ENCODE measurements at regions not wholly inside any gene's neighbourhood (a gene's known extent, or its start where the extent isn't known, plus 50 kb on each side); places are given as distances from the start of the nearest gene placed in this dataset.

GRCh38 chr10:33861833-33862232, 527.4 kb upstream of the NRP1 start:
- WGBS (ENCODE audit: extremely low coverage, insufficient coverage, insufficient read length) = no CpG with 5 or more reads among the region's 3 CpGs
- Histone ChIP-seq H2AFZ (ENCODE audit: insufficient read depth, low read length, poor library complexity) (no peak overlapping the region), H2BK120ac (ENCODE audit: insufficient read depth, low read length, poor library complexity) (no peak overlapping the region)

DNA sequence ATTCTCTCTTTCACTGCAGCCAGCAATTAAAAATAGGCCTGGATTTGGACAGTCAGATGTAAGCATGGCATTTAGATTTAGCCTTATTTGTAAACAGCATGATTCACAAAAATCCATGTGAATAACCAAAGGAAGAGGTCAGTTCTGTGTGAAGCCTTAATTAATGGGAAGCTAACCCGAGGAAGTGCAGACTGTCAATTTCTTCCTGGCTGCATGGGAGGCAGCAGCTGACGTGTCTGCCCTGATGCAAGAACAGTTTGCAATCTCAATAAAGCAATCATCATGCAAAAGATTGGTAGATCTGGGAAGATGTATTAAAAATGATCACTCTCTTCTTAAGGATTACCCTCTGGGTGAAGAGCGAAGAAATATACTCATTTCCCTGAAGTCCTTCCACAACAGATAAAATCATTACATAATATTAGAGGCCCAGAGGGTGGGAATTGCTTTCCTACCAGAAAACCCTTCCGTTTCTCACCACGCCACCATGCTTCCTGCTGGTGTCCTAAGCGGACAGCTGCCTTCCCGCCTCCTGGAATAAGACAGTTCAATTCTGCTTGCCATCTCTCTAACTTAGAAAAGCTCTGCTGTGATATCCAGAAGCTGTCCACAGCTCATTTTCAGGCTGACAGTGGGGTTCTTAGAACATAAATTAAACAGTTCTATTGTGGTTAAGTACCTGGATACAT, 526.7 kb upstream of the NRP1 start:
- no peak overlapping the region for H2BK12ac ChIP-seq (ENCODE audit: low read length)
- no peaks in the 10 kb centered on the region for H3K36me3 ChIP-seq (ENCODE audit: control insufficient read depth in 1 of 2, insufficient read depth in 2 of 2, low read length in 2 of 2)
- no peak overlapping the region for H3K23ac ChIP-seq (ENCODE audit: low read length)
- H4K12ac ChIP-seq (ENCODE audit: low read depth, low read length) = no peak overlapping the region
- no peak overlapping the region for H4K8ac ChIP-seq (ENCODE audit: low read depth, low read length)
- no CpG with 5 or more reads among the region's 7 CpGs for WGBS (ENCODE audit: extremely low coverage, insufficient coverage, insufficient read length)
- no peak overlapping the region for H3K9ac ChIP-seq (ENCODE audit: low read length)
- no peaks in the 10 kb centered on the region for H3K4me1 ChIP-seq (ENCODE audit: control insufficient read depth in 1 of 2, insufficient read depth in 2 of 2, low read length in 2 of 2)
- H3K79me1 ChIP-seq (ENCODE audit: low read length) = no peaks in the 10 kb centered on the region
- no peak overlapping the region for H2AFZ ChIP-seq (ENCODE audit: insufficient read depth, low read length, poor library complexity)
- H3K18ac ChIP-seq (ENCODE audit: low read length) = no peak overlapping the region
- no peak overlapping the region for H2BK120ac ChIP-seq (ENCODE audit: insufficient read depth, low read length, poor library complexity)
- H4K91ac ChIP-seq (ENCODE audit: low read depth, low read length) = no peak overlapping the region
- no peak overlapping the region for H3K4ac ChIP-seq (ENCODE audit: low read depth, low read length)
- H2BK5ac ChIP-seq (ENCODE audit: low read depth, low read length, poor library complexity) = no peak overlapping the region
- H2AK5ac ChIP-seq (ENCODE audit: low read length) = no peak overlapping the region
- H3K27ac ChIP-seq (ENCODE audit: low read depth, low read length) = no peak overlapping the region
- no peak overlapping the region for H3K4me2 ChIP-seq (ENCODE audit: low read length)
- no peaks in the 10 kb centered on the region for H3K27me3 ChIP-seq (ENCODE audit: insufficient read depth, low read length)
- no peak overlapping the region for H3K4me3 ChIP-seq (ENCODE audit: low read depth, low read length)
- H3K79me2 ChIP-seq (ENCODE audit: control insufficient read depth, insufficient read depth, low read length, poor library complexity) = no peaks in the 10 kb centered on the region
- H3K14ac ChIP-seq (ENCODE audit: low read length) = no peak overlapping the region
- DNase-seq = no peak
- H3K9me3 ChIP-seq (ENCODE audit: insufficient read depth, low read depth, low read length) = no peaks in the 10 kb centered on the region

More at GRCh38 chr10:33861833-33862232, 527.4 kb upstream of the NRP1 start:
- Histone ChIP-seq H3K27me3 (ENCODE audit: insufficient read depth, low read length) (no peaks in the 10 kb centered on the region), H3K4me3 (ENCODE audit: low read depth, low read length) (no peak overlapping the region), H3K79me2 (ENCODE audit: control insufficient read depth, insufficient read depth, low read length, poor library complexity) (no peaks in the 10 kb centered on the region), H3K4me2 (ENCODE audit: low read length) (no peak overlapping the region), H3K18ac (ENCODE audit: low read length) (no peak overlapping the region), H3K23ac (ENCODE audit: low read length) (no peak overlapping the region), H2BK12ac (ENCODE audit: low read length) (no peak overlapping the region), H4K91ac (ENCODE audit: low read depth, low read length) (no peak overlapping the region), H3K27ac (ENCODE audit: low read depth, low read length) (no peak overlapping the region), H3K4me1 (ENCODE audit: control insufficient read depth in 1 of 2, insufficient read depth in 2 of 2, low read length in 2 of 2) (no peaks in the 10 kb centered on the region), H4K12ac (ENCODE audit: low read depth, low read length) (no peak overlapping the region), H3K14ac (ENCODE audit: low read length) (no peak overlapping the region), H2AK5ac (ENCODE audit: low read length) (no peak overlapping the region), H3K9ac (ENCODE audit: low read length) (no peak overlapping the region), H3K4ac (ENCODE audit: low read depth, low read length) (no peak overlapping the region), H3K9me3 (ENCODE audit: insufficient read depth, low read depth, low read length) (no peaks in the 10 kb centered on the region), H3K36me3 (ENCODE audit: control insufficient read depth in 1 of 2, insufficient read depth in 2 of 2, low read length in 2 of 2) (no peaks in the 10 kb centered on the region), H2BK5ac (ENCODE audit: low read depth, low read length, poor library complexity) (no peak overlapping the region), H4K8ac (ENCODE audit: low read depth, low read length) (no peak overlapping the region), H3K79me1 (ENCODE audit: low read length) (no peaks in the 10 kb centered on the region)
- no peak for DNase-seq

DNA sequence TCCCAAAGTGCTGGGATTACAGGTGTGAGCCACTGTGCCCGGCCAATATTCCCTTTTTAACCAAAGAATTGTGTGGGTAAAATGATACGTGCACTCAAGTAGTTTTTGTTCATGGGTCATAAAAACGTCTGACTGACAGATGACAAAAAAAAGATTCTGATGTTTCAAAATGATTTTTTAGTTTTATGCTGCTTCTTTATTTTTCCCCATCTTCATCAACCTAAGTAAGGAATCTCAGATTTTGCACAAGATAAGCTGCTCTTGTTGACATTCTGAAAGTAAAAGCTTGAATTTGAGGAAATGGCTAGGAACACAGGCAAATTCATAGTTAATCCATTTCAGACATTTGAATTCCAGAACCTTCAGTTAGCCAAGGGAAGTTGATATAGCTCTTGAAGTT, 526.1 kb upstream of the NRP1 start:
- Histone ChIP-seq H2AK5ac (ENCODE audit: low read length) (no peak overlapping the region), H3K36me3 (ENCODE audit: control insufficient read depth in 1 of 2, insufficient read depth in 2 of 2, low read length in 2 of 2) (no peaks in the 10 kb centered on the region), H3K27ac (ENCODE audit: low read depth, low read length) (no peak overlapping the region), H3K4me2 (ENCODE audit: low read length) (no peak overlapping the region), H3K4me1 (ENCODE audit: control insufficient read depth in 1 of 2, insufficient read depth in 2 of 2, low read length in 2 of 2) (no peaks in the 10 kb centered on the region), H4K12ac (ENCODE audit: low read depth, low read length) (no peak overlapping the region), H3K14ac (ENCODE audit: low read length) (no peak overlapping the region), H4K91ac (ENCODE audit: low read depth, low read length) (no peak overlapping the region), H2AFZ (ENCODE audit: insufficient read depth, low read length, poor library complexity) (no peak overlapping the region), H3K4ac (ENCODE audit: low read depth, low read length) (no peak overlapping the region), H4K8ac (ENCODE audit: low read depth, low read length) (no peak overlapping the region), H3K4me3 (ENCODE audit: low read depth, low read length) (no peak overlapping the region), H2BK5ac (ENCODE audit: low read depth, low read length, poor library complexity) (no peak overlapping the region), H3K18ac (ENCODE audit: low read length) (no peak overlapping the region), H3K23ac (ENCODE audit: low read length) (no peak overlapping the region), H3K9ac (ENCODE audit: low read length) (no peak overlapping the region), H3K27me3 (ENCODE audit: insufficient read depth, low read length) (no peaks in the 10 kb centered on the region), H2BK12ac (ENCODE audit: low read length) (no peak overlapping the region), H3K9me3 (ENCODE audit: insufficient read depth, low read depth, low read length) (no peaks in the 10 kb centered on the region), H3K79me2 (ENCODE audit: control insufficient read depth, insufficient read depth, low read length, poor library complexity) (no peaks in the 10 kb centered on the region), H3K79me1 (ENCODE audit: low read length) (no peaks in the 10 kb centered on the region), H2BK120ac (ENCODE audit: insufficient read depth, low read length, poor library complexity) (no peak overlapping the region)
- no CpG with 5 or more reads among the region's 3 CpGs for WGBS (ENCODE audit: extremely low coverage, insufficient coverage, insufficient read length)
- no peak for DNase-seq

DNA sequence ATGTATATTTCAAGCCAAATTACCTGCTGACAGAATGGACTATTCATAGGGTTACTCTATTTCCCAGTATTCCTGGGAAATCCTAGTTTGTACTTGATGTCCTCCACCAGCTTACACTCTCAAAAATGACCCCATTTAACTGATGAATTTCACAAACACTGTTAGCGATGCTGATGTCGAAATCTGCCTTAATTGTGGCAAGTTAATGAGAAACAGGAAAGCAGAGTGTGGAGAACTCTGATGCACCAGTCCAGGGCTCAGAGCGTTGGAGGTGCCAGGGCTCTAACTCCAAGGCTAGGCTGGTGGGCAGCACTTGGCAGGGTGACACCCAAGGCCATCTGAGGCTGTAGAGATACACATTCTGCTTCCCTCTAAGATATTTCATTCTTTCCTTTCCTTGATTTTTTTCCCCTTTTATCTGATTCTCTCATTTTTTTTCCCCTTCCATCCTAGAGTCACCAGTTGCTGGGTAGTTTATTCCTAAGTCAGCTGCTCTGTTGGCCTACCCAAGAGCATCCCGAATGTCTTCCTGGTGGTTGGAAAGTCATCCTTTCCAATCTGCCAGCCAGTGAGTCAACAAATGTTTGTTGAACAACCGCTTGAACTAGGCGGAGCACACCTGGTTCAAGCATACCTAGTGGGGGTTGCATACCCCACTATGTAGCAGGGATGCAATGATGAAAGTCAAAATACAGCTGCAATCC, 525.0 kb upstream of the NRP1 start:
- H3K4me1 ChIP-seq (ENCODE audit: control insufficient read depth in 1 of 2, insufficient read depth in 2 of 2, low read length in 2 of 2) = no peaks in the 10 kb centered on the region
- no peak overlapping the region for H2AFZ ChIP-seq (ENCODE audit: insufficient read depth, low read length, poor library complexity)
- H3K4ac ChIP-seq (ENCODE audit: low read depth, low read length) = no peak overlapping the region
- WGBS (ENCODE audit: extremely low coverage, insufficient coverage, insufficient read length) = no CpG with 5 or more reads among the region's 6 CpGs
- H3K79me2 ChIP-seq (ENCODE audit: control insufficient read depth, insufficient read depth, low read length, poor library complexity) = no peaks in the 10 kb centered on the region
- no peak overlapping the region for H3K18ac ChIP-seq (ENCODE audit: low read length)
- no peak overlapping the region for H3K14ac ChIP-seq (ENCODE audit: low read length)
- no peaks in the 10 kb centered on the region for H3K27me3 ChIP-seq (ENCODE audit: insufficient read depth, low read length)
- H4K91ac ChIP-seq (ENCODE audit: low read depth, low read length) = no peak overlapping the region
- no peak overlapping the region for H2AK5ac ChIP-seq (ENCODE audit: low read length)
- H2BK120ac ChIP-seq (ENCODE audit: insufficient read depth, low read length, poor library complexity) = no peak overlapping the region
- no peak overlapping the region for H4K12ac ChIP-seq (ENCODE audit: low read depth, low read length)
- no peak overlapping the region for H3K4me3 ChIP-seq (ENCODE audit: low read depth, low read length)
- no peak overlapping the region for H4K8ac ChIP-seq (ENCODE audit: low read depth, low read length)
- H3K27ac ChIP-seq (ENCODE audit: low read depth, low read length) = no peak overlapping the region
- no peak overlapping the region for H3K23ac ChIP-seq (ENCODE audit: low read length)
- no peaks in the 10 kb centered on the region for H3K36me3 ChIP-seq (ENCODE audit: control insufficient read depth in 1 of 2, insufficient read depth in 2 of 2, low read length in 2 of 2)
- no peak overlapping the region for H2BK5ac ChIP-seq (ENCODE audit: low read depth, low read length, poor library complexity)
- H3K79me1 ChIP-seq (ENCODE audit: low read length) = no peaks in the 10 kb centered on the region
- no peak overlapping the region for H3K4me2 ChIP-seq (ENCODE audit: low read length)
- no peak for DNase-seq
- no peak overlapping the region for H2BK12ac ChIP-seq (ENCODE audit: low read length)
- no peak overlapping the region for H3K9ac ChIP-seq (ENCODE audit: low read length)
- H3K9me3 ChIP-seq (ENCODE audit: insufficient read depth, low read depth, low read length) = no peaks in the 10 kb centered on the region

All from trophoblast cell (in vitro differentiated cells and primary cell).